ENCODE measurements at regions not wholly inside any gene's neighbourhood (a gene's known extent, or its start where the extent isn't known, plus 50 kb on each side); places are given as distances from the start of the nearest gene placed in this dataset.

DNA sequence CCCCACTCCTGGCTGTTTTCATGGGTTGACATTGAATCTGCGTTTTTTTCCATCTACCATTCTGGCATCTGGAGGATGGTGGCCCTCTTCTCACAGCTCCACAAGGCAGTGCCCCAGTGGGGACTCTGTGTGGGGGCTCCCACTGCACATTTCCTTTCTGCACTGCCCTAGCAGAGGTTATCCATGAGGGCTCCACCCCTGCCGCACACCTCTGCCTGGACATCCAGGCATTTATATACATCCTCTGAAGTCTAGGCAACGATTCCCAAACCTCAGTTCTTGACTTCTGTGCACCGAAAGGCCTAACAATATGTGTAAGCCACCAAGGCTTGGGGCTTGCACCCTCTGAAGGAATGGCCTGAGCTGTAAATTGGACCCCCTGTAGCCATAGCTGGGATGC is 147.9 kb upstream of the FMN2 start:
- Histone ChIP-seq H3K4me2 (ENCODE audit: insufficient read depth in 1 of 2, low read depth in 2 of 2, low read length in 2 of 2) (no peak overlapping the region), H2BK12ac (ENCODE audit: low read depth, low read length) (no peak overlapping the region), H3K79me1 (ENCODE audit: low read depth, low read length) (no peaks in the 10 kb centered on the region), H3K4ac (replicated peaks; ENCODE audit: insufficient read length, low read depth, low read length) (no peak overlapping the region), H2AK5ac (ENCODE audit: low read depth, low read length) (no peak overlapping the region), H3K18ac (ENCODE audit: extremely low read depth, low read length) (no peak overlapping the region), H4K8ac (ENCODE audit: extremely low read depth, insufficient read depth, low read length) (no peak overlapping the region), H4K5ac (ENCODE audit: insufficient read length, low read depth, low read length) (no peak overlapping the region), H3K27me3 (replicated peaks in 1 of 4; ENCODE audit: control insufficient read depth in 3 of 4, extremely low read depth in 1 of 4, insufficient read depth in 3 of 4, low read length in 3 of 4) (no peaks in the 10 kb centered on the region), H2BK20ac (ENCODE audit: low read length) (no peak overlapping the region), H4K20me1 (replicated peaks in 1 of 2; ENCODE audit: control insufficient read depth in 1 of 2, insufficient read depth in 2 of 2, low read length in 2 of 2) (no peaks in the 10 kb centered on the region), H3K23me2 (ENCODE audit: low read depth, low read length) (no peaks in the 10 kb centered on the region), H2BK15ac (ENCODE audit: low read length) (no peak overlapping the region), H3K79me2 (ENCODE audit: control insufficient read depth in 1 of 2, insufficient read depth in 2 of 2, low read length in 2 of 2) (no peaks in the 10 kb centered on the region), H4K91ac (replicated peaks; ENCODE audit: insufficient read length, low read length) (no peak overlapping the region), H3K14ac (ENCODE audit: insufficient read length) (no peak overlapping the region), H3K9me3 (ENCODE audit: insufficient read depth in 2 of 2, low read depth in 1 of 2, low read length in 1 of 2) (peaks cover 11 to 13% of the 10 kb centered on the region in 2 experiments), H3K27ac (ENCODE audit: low read depth, low read length) (no peak overlapping the region), H3K4me1 (replicated peaks in 1 of 4; ENCODE audit: control insufficient read depth in 3 of 4, insufficient read depth in 4 of 4, low read length in 3 of 4) (no peaks in the 10 kb centered on the region), H2AFZ (ENCODE audit: low read length) (no peak overlapping the region), H2BK5ac (ENCODE audit: low read depth, low read length) (no peak overlapping the region), H3K4me3 (ENCODE audit: extremely low read depth in 1 of 4, insufficient read depth in 2 of 4, low read depth in 3 of 4, low read length in 4 of 4) (no peak overlapping the region), H3K9ac (replicated peaks in 1 of 4; ENCODE audit: extremely low read depth in 1 of 4, low read depth in 3 of 4, low read length in 3 of 4) (no peak overlapping the region), H3K36me3 (ENCODE audit: control insufficient read depth in 2 of 4, insufficient read depth in 4 of 4, low read length in 3 of 4) (no peaks in the 10 kb centered on the region), H2BK120ac (replicated peaks; ENCODE audit: low read depth, low read length) (no peak overlapping the region), H3K23ac (ENCODE audit: insufficient read length) (no peak overlapping the region), H3K56ac (replicated peaks; ENCODE audit: insufficient read length, low read depth, low read length) (no peak overlapping the region)
- DNase-seq (ENCODE audit: low read depth in 1 of 2, low spot score in 2 of 2): no peak
- WGBS, 2 experiments (ENCODE audit: extremely low coverage in 1 of 2, insufficient coverage in 1 of 2, insufficient read length in 1 of 2, insufficient replicate concordance in 2 of 2, low coverage in 1 of 2, low lambda C conversion rate in 2 of 2, missing lambda C conversion rate in 1 of 2): 88% methylated on average over 4 of the region's 4 CpGs; no CpG with 5 or more reads in 1 of the 2 experiments
- no peak for FAIRE-seq
- POLR2A ChIA-PET (ENCODE audit: partially characterized antibody): no interaction called here
- no peak for TF ChIP-seq ATF2 (IDR thresholded peaks at IDR 0.05; ENCODE audit: low read length)
- TF ChIP-seq CBX5 (IDR thresholded peaks at IDR 0.05; ENCODE audit: low read depth, low read length): 0 out of 2 replicates have a peak, but pooled peaks have one; percentile 64
- CTCF ChIA-PET (ENCODE audit: partially characterized antibody): interaction anchor here (0.9 kb wide), 1 partner anchor 11 kb away, joined by 3 read pairs; no protein-coding TSS in a partner anchor

Measured in H1 (cell line).